HL-60 (cell line): ENCODE measurements at regions not wholly inside any gene's neighbourhood (a gene's known extent, or its start where the extent isn't known, plus 50 kb on each side); places are given as distances from the start of the nearest gene placed in this dataset.

Source experiments
- CTCF ChIP-seq: IDR thresholded peaks from one replicate; pipeline ENCODE4 v1.5.1; 2011; ENCODE audit warnings: low read length, control low read depth, inconsistent platforms; ENCODE audit not compliant: insufficient read depth
- GABPA ChIP-seq: IDR thresholded peaks from 2 replicates; pipeline ENCODE4 v1.6.1; 2012; ENCODE audit warnings: low read depth
- POLR2AphosphoS5 ChIP-seq: IDR thresholded peaks from 2 replicates; pipeline ENCODE4 v1.6.1; 2012; ENCODE audit warnings: low read depth

DNA sequence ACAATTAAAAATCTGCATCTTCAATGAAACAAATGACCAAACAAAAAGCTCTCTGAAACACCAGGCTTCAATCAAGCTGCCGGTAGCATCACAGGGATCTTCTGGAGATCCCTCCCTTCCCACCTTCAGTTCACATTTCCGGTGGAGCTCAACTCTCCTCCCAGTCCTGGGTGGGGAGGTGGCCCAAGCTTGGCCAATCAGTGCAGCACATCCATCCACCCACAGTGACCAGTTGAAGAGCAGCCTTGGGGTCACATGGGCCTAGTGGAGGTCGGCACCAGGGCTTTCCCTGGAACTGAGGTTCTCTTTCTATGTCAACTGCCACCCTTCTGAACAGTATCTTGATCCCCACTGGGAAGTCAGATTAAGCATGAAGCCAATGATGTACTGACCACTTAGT lies 620.1 kb upstream of the MGMT start:
- TF ChIP-seq CTCF (no peak), POLR2AphosphoS5 (no peak), GABPA (no peak)
